OCI-LY1 (cell line): ENCODE measurements at regions not wholly inside any gene's neighbourhood (a gene's known extent, or its start where the extent isn't known, plus 50 kb on each side); places are given as distances from the start of the nearest gene placed in this dataset.

Experiments used
- CTCF ChIP-seq: fragments of 200-600 bp; sonication (generic), shearing (Covaris generic); IDR thresholded peaks from 2 replicates; pipeline ENCODE4 v1.5.1; 2017; ENCODE audit warnings: mild to moderate bottlenecking, antibody characterized with exemption, low read length, moderate library complexity, mixed read lengths
- EZH2 ChIP-seq: fragments of 200-600 bp; sonication (generic), shearing (Covaris generic); IDR thresholded peaks from 2 replicates; pipeline ENCODE4 v1.8.0; 2017; ENCODE audit warnings: borderline replicate concordance, mixed run types, mild to moderate bottlenecking, antibody characterized with exemption, low read length, moderate library complexity, mixed read lengths

GRCh38 chr3:197378985-197379718 lies 80.7 kb upstream of the DLG1 start:
- TF ChIP-seq CTCF (no peak), EZH2 (no peak)
